B cell (primary cell): ENCODE measurements at regions not wholly inside any gene's neighbourhood (a gene's known extent, or its start where the extent isn't known, plus 50 kb on each side); places are given as distances from the start of the nearest gene placed in this dataset.

ENCODE experiments used
- ATAC-seq: fragments of 200-7000 bp; cut with Tn5 transposase; one replicate; pipeline ENCODE4 v1.10.0; 2021; ENCODE audit warnings: low read depth, mild to moderate bottlenecking, moderate number of reproducible peaks, moderate library complexity
- CTCF ChIA-PET: fragments of 350-600 bp; sonication (Branson Sonifier 250); formaldehyde crosslinking; loops from one replicate; lab custom pipeline; 2021; ENCODE audit warnings: antibody characterized with exemption, inconsistent platforms; lab: Charles Lee
- POLR2A ChIA-PET: fragments of 350-600 bp; sonication (Branson Sonifier 250); formaldehyde crosslinking; loops from one replicate; lab custom pipeline; 2021; ENCODE audit warnings: antibody characterized with exemption; lab: Charles Lee
- DNase-seq: peaks from one replicate; pipeline ENCODE4 v3.0.0; 2013
- H2AFZ ChIP-seq: 2 replicates; pipeline ENCODE4 v1.6.1; 2012; ENCODE audit warnings: mild to moderate bottlenecking, low read depth, low read length; ENCODE audit not compliant: insufficient read depth, poor library complexity, severe bottlenecking
- H3K27ac ChIP-seq, 2 donors: 1 replicate in 1 of 2; 2 replicates in 1 of 2; pipeline ENCODE4 v1.5.1; 2012 to 2013; ENCODE audit warnings: low read length in 2 of 2, mild to moderate bottlenecking in 2 of 2, moderate library complexity in 1 of 2
- H3K27me3 ChIP-seq, 4 experiments: fragments of 200-600 bp in 1 of 4; sonication (generic) in 1 of 4; replicated peaks in 1 of 4; 1 replicate in 2 of 4; 2 replicates in 2 of 4; pipeline versions ENCODE4 v1.6.1 to v1.7.0; 2013 to 2016; ENCODE audit warnings: low read length in 3 of 4, mild to moderate bottlenecking in 2 of 4, mixed read lengths in 1 of 4, moderate library complexity in 1 of 4; ENCODE audit not compliant: insufficient read depth in 4 of 4, control insufficient read depth in 3 of 4; ENCODE audit errors: control extremely low read depth in 1 of 4
- H3K36me3 ChIP-seq, 2 experiments: replicated peaks in 1 of 2; 1 replicate in 1 of 2; 2 replicates in 1 of 2; pipeline versions ENCODE4 v1.6.1 to v1.7.1; 2013; ENCODE audit warnings: low read length in 1 of 2; ENCODE audit not compliant: insufficient read depth in 2 of 2, control insufficient read depth in 1 of 2; ENCODE audit errors: control extremely low read depth in 1 of 2, extremely low read depth in 1 of 2
- H3K4me1 ChIP-seq, 2 donors: fragments of 200-600 bp in 1 of 2; sonication (generic) in 1 of 2; 1 replicate in 1 of 2; 2 replicates in 1 of 2; pipeline versions ENCODE4 v1.5.1 to v1.6.1; 2013 to 2017; ENCODE audit warnings: low read length in 2 of 2; ENCODE audit not compliant: control insufficient read depth in 2 of 2, insufficient read depth in 2 of 2
- H3K4me2 ChIP-seq: replicated peaks from 2 replicates; pipeline ENCODE3; 2012; ENCODE audit warnings: mild to moderate bottlenecking, low read depth, low read length; ENCODE audit not compliant: poor library complexity, severe bottlenecking
- H3K4me3 ChIP-seq, 5 experiments: fragments of 200-600 bp in 1 of 5; sonication (generic) in 1 of 5; 1 replicate in 3 of 5; 2 replicates in 2 of 5; pipeline versions ENCODE4 v1.5.1 to v1.7.0; 2011 to 2016; ENCODE audit warnings: low read length in 4 of 5, mild to moderate bottlenecking in 4 of 5, low read depth in 2 of 5, control low read depth in 1 of 5, moderate library complexity in 1 of 5; ENCODE audit not compliant: insufficient read depth in 1 of 5; ENCODE audit errors: control extremely low read depth in 1 of 5, extremely low read depth in 1 of 5
- H3K79me2 ChIP-seq: fragments of 200-600 bp; sonication (generic); one replicate; pipeline ENCODE4 v1.6.0; 2016; ENCODE audit warnings: low read length; ENCODE audit not compliant: control insufficient read depth, insufficient read depth
- H3K9ac ChIP-seq: fragments of 200-600 bp; sonication (generic); 2 replicates; pipeline ENCODE4 v1.6.1; 2017; ENCODE audit warnings: mild to moderate bottlenecking, low read length, moderate library complexity
- H3K9me3 ChIP-seq, 3 donors: one replicate each; pipeline versions ENCODE4 v1.6.1 to v1.7.1; 2013; ENCODE audit warnings: low read length in 2 of 3; ENCODE audit not compliant: control insufficient read depth in 2 of 3, insufficient read depth in 1 of 3; ENCODE audit errors: control extremely low read depth in 1 of 3
- H4K20me1 ChIP-seq: 2 replicates; pipeline ENCODE4 v1.6.0; 2012; ENCODE audit warnings: mild to moderate bottlenecking, low read length; ENCODE audit not compliant: insufficient read depth, control insufficient read depth, poor library complexity, severe bottlenecking
- H3K27ac Mint-ChIP-seq: one replicate; pipeline ENCODE4 v1.8.0; 2021; ENCODE audit warnings: mixed read lengths
- H3K27me3 Mint-ChIP-seq: one replicate; pipeline ENCODE4 v1.8.0; 2021; ENCODE audit warnings: mixed read lengths
- H3K4me1 Mint-ChIP-seq: one replicate; pipeline ENCODE4 v1.8.0; 2021; ENCODE audit warnings: mixed read lengths
- H3K4me3 Mint-ChIP-seq: one replicate; pipeline ENCODE4 v1.8.0; 2021; ENCODE audit warnings: mixed read lengths
- H3K9me3 Mint-ChIP-seq: one replicate; pipeline ENCODE4 v1.8.0; 2022; ENCODE audit warnings: mixed read lengths; ENCODE audit not compliant: insufficient read depth
- EZH2 ChIP-seq: IDR thresholded peaks from 2 replicates; pipeline ENCODE4 v1.6.1; 2012; ENCODE audit warnings: borderline replicate concordance, low read depth, mild to moderate bottlenecking, moderate library complexity, low read length; ENCODE audit not compliant: insufficient read depth, poor library complexity, severe bottlenecking
- WGBS: methylation state at CpG from one replicate; pipeline ENCODE4 v1.1.5; 2013; ENCODE audit warnings: missing lambda C conversion rate; ENCODE audit not compliant: insufficient coverage; 5-methylcytosine and 5-hydroxymethylcytosine counted together
- intact Hi-C: fragments of 100-400 bp; cut with micrococcal nuclease; formaldehyde crosslinking; loops from one replicate; pipeline ENCODE4 v1.10.0; 2022
- TF ChIP-seq, protein P1 (sequence below): fragments of 200-600 bp; IDR thresholded peaks from one replicate; pipeline ENCODE4 v1.8.0; 2022; ENCODE audit warnings: antibody characterized with exemption, mild to moderate bottlenecking

DNA sequence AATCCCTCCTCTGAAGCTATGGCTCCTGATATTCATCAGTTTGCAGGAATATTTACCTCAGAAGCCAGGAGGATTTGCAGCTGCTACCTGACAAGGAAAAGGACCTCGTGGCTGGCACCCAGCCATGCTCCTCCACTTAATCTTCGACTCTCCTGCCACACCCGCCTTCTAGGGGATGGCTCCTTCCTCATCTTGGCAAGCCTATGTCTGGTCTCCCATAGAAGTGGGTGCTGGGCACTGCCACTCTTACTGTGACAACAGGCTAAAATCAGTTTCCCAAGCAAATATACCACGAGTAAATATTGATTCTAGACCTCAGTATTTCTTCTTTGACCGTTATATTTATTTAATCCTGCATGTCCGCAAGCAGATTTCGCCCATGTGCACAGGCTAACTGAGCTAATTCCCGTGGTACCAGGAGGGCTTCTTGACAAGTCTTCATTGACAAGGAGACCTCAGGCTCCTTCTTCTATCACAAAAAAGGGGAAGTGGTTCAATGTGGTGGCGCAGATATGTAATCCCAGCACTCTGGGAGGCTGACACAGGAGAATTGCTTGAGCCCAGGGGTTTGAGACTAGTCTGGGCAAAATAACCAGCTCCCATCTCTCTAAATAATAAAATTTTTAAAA, 52.6 kb upstream of the DCTD start:
- CTCF ChIA-PET = no interaction called here
- Mint-ChIP-seq H3K27ac (no peak overlapping the region), H3K4me3 (no peak overlapping the region), H3K27me3 (peaks cover 37% of the 10 kb centered on the region), H3K9me3 (peaks cover 5% of the 10 kb centered on the region), H3K4me1 (no peaks in the 10 kb centered on the region)
- Histone ChIP-seq H3K27ac (no peak overlapping the region), H3K4me2 (no peak overlapping the region), H3K4me1 (no peaks in the 10 kb centered on the region), H3K36me3 (no peaks in the 10 kb centered on the region), H3K79me2 (no peaks in the 10 kb centered on the region), H3K9me3 (no peaks in the 10 kb centered on the region), H3K9ac (no peak overlapping the region), H4K20me1 (no peaks in the 10 kb centered on the region), H2AFZ (no peak overlapping the region), H3K4me3 (no peak overlapping the region), H3K27me3 (peaks cover 0 to 9% (median 1%) of the 10 kb centered on the region in 4 experiments)
- intact Hi-C loops = no loop called here
- POLR2A ChIA-PET = no interaction called here
- WGBS = 13% methylated on average over 8 of the region's 9 CpGs
- DNase-seq = no peak
- ATAC-seq = no peak
- TF ChIP-seq EZH2 = no peak
- TF ChIP-seq, protein P1, sequence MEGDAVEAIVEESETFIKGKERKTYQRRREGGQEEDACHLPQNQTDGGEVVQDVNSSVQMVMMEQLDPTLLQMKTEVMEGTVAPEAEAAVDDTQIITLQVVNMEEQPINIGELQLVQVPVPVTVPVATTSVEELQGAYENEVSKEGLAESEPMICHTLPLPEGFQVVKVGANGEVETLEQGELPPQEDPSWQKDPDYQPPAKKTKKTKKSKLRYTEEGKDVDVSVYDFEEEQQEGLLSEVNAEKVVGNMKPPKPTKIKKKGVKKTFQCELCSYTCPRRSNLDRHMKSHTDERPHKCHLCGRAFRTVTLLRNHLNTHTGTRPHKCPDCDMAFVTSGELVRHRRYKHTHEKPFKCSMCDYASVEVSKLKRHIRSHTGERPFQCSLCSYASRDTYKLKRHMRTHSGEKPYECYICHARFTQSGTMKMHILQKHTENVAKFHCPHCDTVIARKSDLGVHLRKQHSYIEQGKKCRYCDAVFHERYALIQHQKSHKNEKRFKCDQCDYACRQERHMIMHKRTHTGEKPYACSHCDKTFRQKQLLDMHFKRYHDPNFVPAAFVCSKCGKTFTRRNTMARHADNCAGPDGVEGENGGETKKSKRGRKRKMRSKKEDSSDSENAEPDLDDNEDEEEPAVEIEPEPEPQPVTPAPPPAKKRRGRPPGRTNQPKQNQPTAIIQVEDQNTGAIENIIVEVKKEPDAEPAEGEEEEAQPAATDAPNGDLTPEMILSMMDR = no peak

DNA sequence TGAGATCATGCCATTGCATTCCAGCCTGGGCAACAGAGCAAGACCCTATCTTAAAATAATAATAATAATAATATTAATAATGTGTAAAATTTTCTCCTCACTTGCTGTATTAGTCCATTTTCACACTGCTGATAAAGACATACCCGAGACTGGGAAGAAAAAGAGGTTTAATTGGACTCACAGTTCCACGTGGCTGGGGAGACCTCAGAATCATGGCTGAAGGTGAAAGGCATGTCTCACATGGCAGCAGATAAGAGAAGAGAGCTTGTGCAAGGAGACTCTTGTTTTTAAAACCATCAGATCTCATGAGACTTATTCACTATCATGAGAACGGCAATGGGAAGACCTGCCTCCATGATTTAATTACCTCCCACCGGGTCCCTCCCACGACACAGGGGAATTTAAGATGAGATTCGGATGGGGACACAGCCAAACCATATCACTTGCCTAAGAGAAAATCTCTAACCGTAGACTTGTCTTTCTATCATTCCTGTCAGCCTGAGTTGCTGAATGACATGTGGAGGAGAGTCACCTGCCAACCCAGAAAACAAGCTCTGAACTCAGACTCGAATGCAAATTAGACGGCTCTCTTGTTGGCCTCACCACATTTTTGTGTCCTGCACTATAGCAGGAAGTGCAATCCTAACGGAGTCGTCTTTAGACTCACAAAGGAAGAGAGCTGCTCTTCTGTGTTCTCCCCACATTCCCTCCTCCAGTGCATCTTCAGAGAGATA, 51.9 kb upstream of the DCTD start:
- Histone ChIP-seq H2AFZ (no peak overlapping the region), H3K36me3 (no peaks in the 10 kb centered on the region), H3K4me1 (no peaks in the 10 kb centered on the region), H3K79me2 (no peaks in the 10 kb centered on the region), H4K20me1 (no peaks in the 10 kb centered on the region), H3K27me3 (peaks cover 0 to 9% (median 1%) of the 10 kb centered on the region in 4 experiments), H3K9ac (no peak overlapping the region), H3K4me2 (no peak overlapping the region), H3K9me3 (no peaks in the 10 kb centered on the region), H3K4me3 (no peak overlapping the region), H3K27ac (no peak overlapping the region)
- peaks cover 36% of the 10 kb centered on the region for H3K27me3 Mint-ChIP-seq
- ATAC-seq (no peak), DNase-seq (no peak)
- CTCF ChIA-PET = no interaction called here
- POLR2A ChIA-PET = no interaction called here
- no peaks in the 10 kb centered on the region for H3K4me1 Mint-ChIP-seq
- no peak overlapping the region for H3K27ac Mint-ChIP-seq
- 80% methylated on average over 4 of the region's 11 CpGs for WGBS
- intact Hi-C loops = no loop called here
- no peak overlapping the region for H3K4me3 Mint-ChIP-seq
- peaks cover 5% of the 10 kb centered on the region for H3K9me3 Mint-ChIP-seq
- no peak for TF ChIP-seq EZH2
- TF ChIP-seq, protein P1 = no peak
